Bronchial epithelial cell (primary cell): ENCODE measurements at regions not wholly inside any gene's neighbourhood (a gene's known extent, or its start where the extent isn't known, plus 50 kb on each side); places are given as distances from the start of the nearest gene placed in this dataset.
A peak's percentile ranks its signal among the peaks of the same experiment; 100 is the strongest.

Source experiments
- DNase-seq: peaks from one replicate; pipeline ENCODE4 v3.0.0-alpha.2; 2010; ENCODE audit warnings: low read depth
- FAIRE-seq: peaks from 2 replicates; lab custom pipeline; 2011; peaks lifted over from hg19 to GRCh38; lab: Jason Lieb, UNC
- H3K27me3 ChIP-seq: 2 replicates; pipeline ENCODE4 v1.5.1; 2011; ENCODE audit warnings: low read length; ENCODE audit not compliant: control insufficient read depth, insufficient read depth
- H3K36me3 ChIP-seq: 2 replicates; pipeline ENCODE4 v1.5.1; 2011; ENCODE audit warnings: low read length; ENCODE audit not compliant: control insufficient read depth, insufficient read depth
- H3K4me3 ChIP-seq: 2 replicates; pipeline ENCODE4 v1.5.1; 2011; ENCODE audit warnings: mild to moderate bottlenecking, low read depth, low read length, control low read depth
- CTCF ChIP-seq: IDR thresholded peaks from 2 replicates; pipeline ENCODE4 v1.5.1; 2011; ENCODE audit warnings: mild to moderate bottlenecking, moderate library complexity, low read length, control low read depth, inconsistent platforms; ENCODE audit not compliant: insufficient read depth, severe bottlenecking

GRCh38 chr9:84054341-84055010 lies 73.9 kb downstream of the RMI1 start:
- FAIRE-seq (no peak), DNase-seq (no peak)
- H3K27me3 ChIP-seq: no peaks in the 10 kb centered on the region
- H3K4me3 ChIP-seq: no peak overlapping the region
- H3K36me3 ChIP-seq: no peaks in the 10 kb centered on the region
- TF ChIP-seq CTCF: no peak

DNA sequence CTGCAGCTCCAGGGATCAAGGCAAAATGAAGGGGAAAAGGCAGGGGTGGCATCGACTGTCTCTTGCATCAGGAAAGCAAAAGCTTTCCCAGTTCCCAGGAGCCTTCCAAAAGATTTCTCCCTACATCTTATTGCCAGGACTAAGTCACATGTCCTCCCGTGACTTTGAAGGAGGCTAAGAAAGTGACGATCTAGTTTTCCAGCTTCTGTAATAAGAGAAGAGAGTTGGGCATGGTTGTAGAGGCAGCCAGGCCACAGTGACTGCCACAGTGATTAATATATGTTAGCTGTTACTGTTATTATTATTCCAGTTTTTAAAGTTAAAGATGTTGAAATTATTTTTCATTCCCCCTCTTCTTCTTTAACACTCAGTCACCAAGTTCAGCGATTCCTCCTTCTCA lies 77.1 kb downstream of the RMI1 start:
- Histone ChIP-seq H3K36me3 (no peaks in the 10 kb centered on the region), H3K27me3 (no peaks in the 10 kb centered on the region), H3K4me3 (no peak overlapping the region)
- TF ChIP-seq CTCF: no peak
- no peak for FAIRE-seq
- DNase-seq: no peak

DNA sequence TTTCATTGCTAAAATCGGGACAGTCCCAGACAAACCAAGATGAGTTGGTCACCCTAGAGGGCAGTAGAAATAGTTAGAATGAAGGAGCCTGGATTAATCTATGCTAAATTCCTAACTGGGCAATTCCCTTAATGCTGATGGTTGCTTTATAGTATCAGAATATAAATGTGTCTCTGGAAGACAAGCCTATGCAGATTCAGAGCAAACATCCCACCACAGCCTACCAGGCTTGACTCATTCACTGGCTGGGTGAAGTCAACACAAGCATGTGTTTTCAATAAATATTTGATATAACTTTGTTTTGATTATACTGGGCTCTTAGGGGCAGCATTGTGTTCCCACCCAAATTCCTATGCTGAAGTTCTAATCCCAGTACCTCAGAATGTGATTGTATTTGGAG lies 79.3 kb downstream of the RMI1 start:
- FAIRE-seq: no peak
- no peak overlapping the region for H3K4me3 ChIP-seq
- peak; percentile 29 for DNase-seq
- no peaks in the 10 kb centered on the region for H3K27me3 ChIP-seq
- no peaks in the 10 kb centered on the region for H3K36me3 ChIP-seq
- TF ChIP-seq CTCF: no peak

- no peak for FAIRE-seq
- no peak overlapping the region for H3K4me3 ChIP-seq
- DNase-seq: no peak
- TF ChIP-seq CTCF: no peak
- no peaks in the 10 kb centered on the region for H3K36me3 ChIP-seq
- no peaks in the 10 kb centered on the region for H3K27me3 ChIP-seq
These were observed 81.1 kb downstream of the RMI1 start for GRCh38 chr9:84061613-84062193.

DNA sequence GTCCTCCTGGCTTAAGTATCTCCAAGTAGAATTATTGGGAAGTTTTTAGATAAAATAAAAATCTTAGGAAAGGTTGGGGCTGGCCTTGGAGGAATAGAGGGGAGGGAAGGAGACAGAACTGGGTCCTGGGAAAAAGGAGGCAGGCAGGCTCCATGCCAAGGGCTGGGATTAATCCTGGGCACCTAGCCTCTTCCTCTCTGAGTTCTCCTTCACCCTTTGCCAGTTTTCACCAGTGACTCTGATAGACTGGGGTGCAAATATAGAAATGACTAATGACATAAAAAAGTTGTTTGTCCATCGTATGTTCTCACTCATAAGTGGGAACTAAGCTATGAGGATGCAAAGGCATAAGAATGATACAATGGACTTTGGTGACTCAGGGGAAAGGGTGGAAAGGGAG lies 81.9 kb downstream of the RMI1 start:
- TF ChIP-seq CTCF: no peak
- no peak for FAIRE-seq
- H3K27me3 ChIP-seq: no peaks in the 10 kb centered on the region
- H3K36me3 ChIP-seq: no peaks in the 10 kb centered on the region
- peak; percentile 43 for DNase-seq
- H3K4me3 ChIP-seq: no peak overlapping the region

- Histone ChIP-seq H3K4me3 (no peak overlapping the region), H3K36me3 (no peaks in the 10 kb centered on the region), H3K27me3 (no peaks in the 10 kb centered on the region)
- no peak for DNase-seq
- no peak for TF ChIP-seq CTCF
- FAIRE-seq: no peak
These were observed 87.2 kb downstream of the RMI1 start for GRCh38 chr9:84067821-84068220.
